ENCODE measurements at regions not wholly inside any gene's neighbourhood (a gene's known extent, or its start where the extent isn't known, plus 50 kb on each side); places are given as distances from the start of the nearest gene placed in this dataset.

DNA sequence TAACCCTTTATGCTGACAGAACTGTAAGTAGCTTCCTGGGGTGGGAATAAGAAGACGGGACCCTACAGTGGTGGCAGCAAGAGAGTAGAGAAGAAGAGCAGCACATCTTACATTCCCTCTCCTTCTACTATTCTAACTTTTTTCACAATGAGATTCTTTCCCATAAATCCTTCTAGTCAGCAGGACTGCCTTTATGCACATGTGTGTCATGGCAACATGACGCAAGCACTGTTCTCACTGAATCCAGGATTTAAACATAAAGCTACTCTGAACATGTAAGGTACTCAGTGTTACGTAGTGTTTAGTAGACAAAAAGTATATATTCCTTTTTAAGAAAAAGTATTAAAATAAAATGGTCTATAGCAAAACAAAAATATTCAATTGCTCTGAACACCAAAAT lies 309.7 kb upstream of the LYPLAL1 start:
- Histone ChIP-seq H3K9me3 (no peaks in the 10 kb centered on the region), H3K4me3 (no peak overlapping the region), H3K27ac (no peak overlapping the region), H3K4me1 (no peaks in the 10 kb centered on the region), H3K36me3 (no peaks in the 10 kb centered on the region), H3K27me3 (ENCODE audit: low read depth) (no peaks in the 10 kb centered on the region)
- ATAC-seq (no peak), DNase-seq (no peak)
- intact Hi-C loops (cut with DNase I), result no loop called here
- TF ChIP-seq, protein P1, sequence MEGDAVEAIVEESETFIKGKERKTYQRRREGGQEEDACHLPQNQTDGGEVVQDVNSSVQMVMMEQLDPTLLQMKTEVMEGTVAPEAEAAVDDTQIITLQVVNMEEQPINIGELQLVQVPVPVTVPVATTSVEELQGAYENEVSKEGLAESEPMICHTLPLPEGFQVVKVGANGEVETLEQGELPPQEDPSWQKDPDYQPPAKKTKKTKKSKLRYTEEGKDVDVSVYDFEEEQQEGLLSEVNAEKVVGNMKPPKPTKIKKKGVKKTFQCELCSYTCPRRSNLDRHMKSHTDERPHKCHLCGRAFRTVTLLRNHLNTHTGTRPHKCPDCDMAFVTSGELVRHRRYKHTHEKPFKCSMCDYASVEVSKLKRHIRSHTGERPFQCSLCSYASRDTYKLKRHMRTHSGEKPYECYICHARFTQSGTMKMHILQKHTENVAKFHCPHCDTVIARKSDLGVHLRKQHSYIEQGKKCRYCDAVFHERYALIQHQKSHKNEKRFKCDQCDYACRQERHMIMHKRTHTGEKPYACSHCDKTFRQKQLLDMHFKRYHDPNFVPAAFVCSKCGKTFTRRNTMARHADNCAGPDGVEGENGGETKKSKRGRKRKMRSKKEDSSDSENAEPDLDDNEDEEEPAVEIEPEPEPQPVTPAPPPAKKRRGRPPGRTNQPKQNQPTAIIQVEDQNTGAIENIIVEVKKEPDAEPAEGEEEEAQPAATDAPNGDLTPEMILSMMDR (IDR thresholded peaks at IDR 0.05), result no peak

DNA sequence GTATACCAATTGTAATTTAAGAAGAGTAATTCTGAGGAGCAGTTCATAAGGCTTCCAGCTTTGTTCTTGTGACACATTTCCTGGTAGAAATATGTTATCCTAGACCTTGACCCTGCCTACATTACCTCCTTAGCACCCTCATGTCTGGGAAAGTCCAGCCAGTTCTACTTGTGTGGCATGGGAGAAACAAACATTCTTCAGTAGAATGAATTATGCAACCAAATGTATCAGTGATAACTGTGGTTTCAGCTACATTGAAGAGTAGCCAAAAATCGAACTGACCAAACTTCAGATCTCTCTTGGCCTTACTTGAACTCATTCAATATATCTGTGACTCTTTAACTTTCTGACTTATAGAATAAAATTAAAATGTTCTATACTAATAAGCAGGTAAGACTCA lies 308.1 kb upstream of the LYPLAL1 start:
- TF ChIP-seq, protein P1 (IDR thresholded peaks at IDR 0.05), result no peak
- intact Hi-C loops (cut with DNase I), result no loop called here
- peak; percentile 56 to 73 for ATAC-seq

DNA sequence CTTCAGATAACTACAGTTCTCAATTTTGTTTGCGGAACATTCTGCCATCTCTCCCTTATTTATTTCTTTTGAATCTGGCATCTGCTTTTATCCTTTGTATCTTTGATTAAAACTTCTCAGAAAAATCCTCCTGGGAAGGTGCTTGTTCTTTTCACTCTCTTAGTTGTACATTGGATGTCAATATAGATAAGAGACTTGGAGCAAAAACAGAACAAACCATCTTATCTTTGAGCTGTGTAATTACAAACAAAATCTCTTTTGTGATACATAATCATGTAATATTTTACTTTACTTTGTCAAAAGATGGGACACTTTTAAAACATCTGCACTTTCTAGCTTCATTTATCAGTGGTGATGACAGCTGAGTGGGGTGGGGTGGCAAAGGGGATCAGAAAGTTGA lies 307.2 kb upstream of the LYPLAL1 start:
- Histone ChIP-seq H3K36me3 (no peaks in the 10 kb centered on the region), H3K9me3 (no peaks in the 10 kb centered on the region), H3K4me1 (no peaks in the 10 kb centered on the region), H3K4me3 (no peak overlapping the region), H3K27ac (no peak overlapping the region), H3K27me3 (ENCODE audit: low read depth) (no peaks in the 10 kb centered on the region)
- TF ChIP-seq, protein P1 (IDR thresholded peaks at IDR 0.05), result no peak
- ATAC-seq (no peak), DNase-seq (no peak)
- intact Hi-C loops (cut with DNase I), result no loop called here

More for the DNA sequence above, 308.1 kb upstream of the LYPLAL1 start:
- Histone ChIP-seq H3K36me3 (no peaks in the 10 kb centered on the region), H3K27ac (no peak overlapping the region), H3K4me3 (no peak overlapping the region), H3K4me1 (no peaks in the 10 kb centered on the region), H3K9me3 (no peaks in the 10 kb centered on the region), H3K27me3 (ENCODE audit: low read depth) (no peaks in the 10 kb centered on the region)
- DNase-seq, result no peak

DNA sequence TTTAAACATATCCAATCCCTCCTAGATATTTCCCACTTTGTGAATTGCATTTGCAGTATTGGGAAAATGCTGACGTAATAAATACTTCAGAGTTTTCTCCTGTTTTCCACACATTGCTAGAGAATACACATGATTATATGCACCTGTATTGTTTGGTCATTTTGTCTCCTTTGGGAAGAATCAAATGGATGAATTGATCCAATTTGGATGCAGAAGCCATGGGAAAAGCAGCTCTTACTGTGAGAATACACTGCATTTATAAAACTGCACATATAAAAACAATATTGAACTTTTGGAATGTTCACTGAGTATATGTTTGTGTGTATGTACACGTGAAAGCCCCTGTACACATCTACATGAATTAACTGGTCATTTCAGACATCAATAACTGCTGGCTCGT lies 306.6 kb upstream of the LYPLAL1 start:
- DNase-seq, result no peak
- H3K27me3 ChIP-seq (ENCODE audit: low read depth), result no peaks in the 10 kb centered on the region
- no peaks in the 10 kb centered on the region for H3K36me3 ChIP-seq
- no peaks in the 10 kb centered on the region for H3K4me1 ChIP-seq
- no peak for ATAC-seq
- H3K9me3 ChIP-seq, result no peaks in the 10 kb centered on the region
- no peak overlapping the region for H3K27ac ChIP-seq
- TF ChIP-seq, protein P1 (IDR thresholded peaks at IDR 0.05), result no peak
- H3K4me3 ChIP-seq, result no peak overlapping the region
- intact Hi-C loops (cut with DNase I), result no loop called here

DNA sequence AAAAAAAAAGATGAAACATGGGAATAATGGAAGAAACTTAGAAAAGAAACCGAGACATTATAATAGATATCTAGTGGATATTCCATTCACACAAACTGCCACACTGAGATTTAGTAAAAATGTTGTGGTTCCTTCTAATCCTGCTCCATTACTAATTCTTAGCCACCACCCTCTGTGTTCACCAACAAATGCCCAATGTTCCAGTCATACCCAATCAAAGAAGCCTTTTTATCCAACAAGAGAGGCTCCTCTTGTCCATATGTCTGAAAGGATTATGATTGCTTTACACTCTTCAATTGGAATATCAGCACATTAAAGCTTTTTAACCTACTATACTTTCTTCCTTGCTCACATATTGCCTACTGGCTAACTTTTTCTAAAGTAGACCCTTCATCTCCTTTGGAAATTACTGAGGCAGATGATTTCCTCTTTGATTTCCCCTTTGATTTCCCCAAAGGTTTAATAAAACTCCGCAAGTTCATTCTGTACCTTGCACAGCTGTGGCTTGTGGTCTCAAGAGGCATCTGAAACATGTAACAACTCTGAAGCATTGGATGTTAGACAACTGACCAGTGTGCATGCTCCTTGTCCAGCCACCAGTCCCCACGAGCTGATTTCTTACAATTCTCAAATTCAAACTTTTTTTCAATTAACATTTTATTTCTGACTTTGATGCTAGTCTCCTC lies 305.6 kb upstream of the LYPLAL1 start:
- no peak for DNase-seq
- H3K4me1 ChIP-seq, result no peaks in the 10 kb centered on the region
- TF ChIP-seq, protein P1 (IDR thresholded peaks at IDR 0.05), result no peak
- H3K4me3 ChIP-seq, result no peak overlapping the region
- ATAC-seq, result no peak
- no peaks in the 10 kb centered on the region for H3K36me3 ChIP-seq
- no peaks in the 10 kb centered on the region for H3K27me3 ChIP-seq (ENCODE audit: low read depth)
- H3K9me3 ChIP-seq, result no peaks in the 10 kb centered on the region
- intact Hi-C loops (cut with DNase I), result no loop called here
- H3K27ac ChIP-seq, result no peak overlapping the region

All from lower lobe of right lung (tissue), 2 donors.